ENCODE measurements at regions not wholly inside any gene's neighbourhood (a gene's known extent, or its start where the extent isn't known, plus 50 kb on each side); places are given as distances from the start of the nearest gene placed in this dataset.

DNA sequence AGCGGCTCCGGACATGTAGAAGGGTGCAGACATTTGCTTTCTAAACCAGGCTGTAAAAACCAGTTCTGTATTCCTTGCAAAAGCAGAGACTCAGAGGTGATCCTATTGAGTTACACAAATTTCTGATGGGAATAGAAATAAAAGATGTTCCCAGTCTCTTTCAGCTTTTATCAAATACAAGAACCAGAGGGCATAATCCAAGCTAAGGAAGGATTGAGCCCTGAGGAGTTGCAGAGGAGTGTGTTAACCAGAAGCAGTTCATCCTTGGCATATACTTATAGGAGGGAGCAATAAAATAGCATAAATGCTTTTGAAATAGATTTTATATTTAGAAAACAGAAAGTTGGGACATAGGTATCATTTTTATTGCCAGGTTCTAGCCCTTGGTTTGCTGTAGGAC is 75.3 kb downstream of the KIF4B start:
- Histone ChIP-seq H3K9ac (ENCODE audit: insufficient read depth in 1 of 2, low read depth in 2 of 2, low read length in 2 of 2) (no peak overlapping the region), H3K27ac (ENCODE audit: extremely low read depth, low read depth, low read length) (no peak overlapping the region), H2AFZ (ENCODE audit: low read depth, low read length) (no peak overlapping the region), H3K9me1 (ENCODE audit: control insufficient read depth, insufficient read depth, low read length) (no peaks in the 10 kb centered on the region), H3K4me2 (ENCODE audit: insufficient read depth, low read length) (no peak overlapping the region), H3K4me1 (replicated peaks in 1 of 2; ENCODE audit: control insufficient read depth in 2 of 2, insufficient read depth in 2 of 2, low read length in 2 of 2) (no peaks in the 10 kb centered on the region), H3K27me3 (ENCODE audit: control insufficient read depth in 2 of 2, insufficient read depth in 2 of 2, low read length in 2 of 2) (no peaks in the 10 kb centered on the region), H3K4me3 (no peak overlapping the region), H3K36me3 (ENCODE audit: control insufficient read depth, insufficient read depth, low read length) (no peaks in the 10 kb centered on the region), H3K9me3 (replicated peaks; ENCODE audit: control insufficient read depth, insufficient read depth, low read depth, low read length) (no peaks in the 10 kb centered on the region), H3K79me2 (ENCODE audit: control insufficient read depth, insufficient read depth, low read length) (no peaks in the 10 kb centered on the region), H4K20me1 (replicated peaks; ENCODE audit: control insufficient read depth, insufficient read depth, low read length) (no peaks in the 10 kb centered on the region)
- no peak for ATAC-seq
- CTCF ChIA-PET (ENCODE audit: low intra/inter-chr PET ratio) = no interaction called here
- intact Hi-C loops (cut with micrococcal nuclease) (no loop called here), in situ Hi-C loops (cut with MboI) (no loop called here)
- no TSS peak for BruUV-seq (replicated peaks)
- no peak for FAIRE-seq
- POLR2A ChIA-PET = no interaction called here
- no peak for DNase-seq (ENCODE audit: extremely low read depth in 1 of 4, low spot score in 3 of 4)
- 3% methylated on average over 2 of the region's 2 CpGs for WGBS (ENCODE audit: insufficient coverage, low coverage, missing lambda C conversion rate)
- no peak for TF ChIP-seq TCF7 (IDR thresholded peaks at IDR 0.05; ENCODE audit: borderline replicate concordance)
- no peak for TF ChIP-seq JUN (IDR thresholded peaks at IDR 0.05; ENCODE audit: borderline replicate concordance, low read depth, low read length)
- TF ChIP-seq JUN (CRISPR knock-in tag; IDR thresholded peaks at IDR 0.05; ENCODE audit: borderline replicate concordance) = no peak
- no peak for TF ChIP-seq ZNF146 (CRISPR knock-in tag; IDR thresholded peaks at IDR 0.05; ENCODE audit: unreplicated experiment)
- no peak for TF ChIP-seq ZNF561 (CRISPR knock-in tag; conservative IDR thresholded peaks at IDR 0.05)
- TF ChIP-seq CCNT2 (IDR thresholded peaks at IDR 0.05; ENCODE audit: borderline replicate concordance, extremely low read depth, insufficient read length, low read depth, low read length) = no peak
- TF ChIP-seq, protein P1, sequence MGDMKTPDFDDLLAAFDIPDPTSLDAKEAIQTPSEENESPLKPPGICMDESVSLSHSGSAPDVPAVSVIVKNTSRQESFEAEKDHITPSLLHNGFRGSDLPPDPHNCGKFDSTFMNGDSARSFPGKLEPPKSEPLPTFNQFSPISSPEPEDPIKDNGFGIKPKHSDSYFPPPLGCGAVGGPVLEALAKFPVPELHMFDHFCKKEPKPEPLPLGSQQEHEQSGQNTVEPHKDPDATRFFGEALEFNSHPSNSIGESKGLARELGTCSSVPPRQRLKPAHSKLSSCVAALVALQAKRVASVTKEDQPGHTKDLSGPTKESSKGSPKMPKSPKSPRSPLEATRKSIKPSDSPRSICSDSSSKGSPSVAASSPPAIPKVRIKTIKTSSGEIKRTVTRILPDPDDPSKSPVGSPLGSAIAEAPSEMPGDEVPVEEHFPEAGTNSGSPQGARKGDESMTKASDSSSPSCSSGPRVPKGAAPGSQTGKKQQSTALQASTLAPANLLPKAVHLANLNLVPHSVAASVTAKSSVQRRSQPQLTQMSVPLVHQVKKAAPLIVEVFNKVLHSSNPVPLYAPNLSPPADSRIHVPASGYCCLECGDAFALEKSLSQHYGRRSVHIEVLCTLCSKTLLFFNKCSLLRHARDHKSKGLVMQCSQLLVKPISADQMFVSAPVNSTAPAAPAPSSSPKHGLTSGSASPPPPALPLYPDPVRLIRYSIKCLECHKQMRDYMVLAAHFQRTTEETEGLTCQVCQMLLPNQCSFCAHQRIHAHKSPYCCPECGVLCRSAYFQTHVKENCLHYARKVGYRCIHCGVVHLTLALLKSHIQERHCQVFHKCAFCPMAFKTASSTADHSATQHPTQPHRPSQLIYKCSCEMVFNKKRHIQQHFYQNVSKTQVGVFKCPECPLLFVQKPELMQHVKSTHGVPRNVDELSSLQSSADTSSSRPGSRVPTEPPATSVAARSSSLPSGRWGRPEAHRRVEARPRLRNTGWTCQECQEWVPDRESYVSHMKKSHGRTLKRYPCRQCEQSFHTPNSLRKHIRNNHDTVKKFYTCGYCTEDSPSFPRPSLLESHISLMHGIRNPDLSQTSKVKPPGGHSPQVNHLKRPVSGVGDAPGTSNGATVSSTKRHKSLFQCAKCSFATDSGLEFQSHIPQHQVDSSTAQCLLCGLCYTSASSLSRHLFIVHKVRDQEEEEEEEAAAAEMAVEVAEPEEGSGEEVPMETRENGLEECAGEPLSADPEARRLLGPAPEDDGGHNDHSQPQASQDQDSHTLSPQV (IDR thresholded peaks at IDR 0.05) = no peak
- no peak for TF ChIP-seq HNRNPLL (IDR thresholded peaks at IDR 0.05; ENCODE audit: low read depth, low read length, poor library complexity, severe bottlenecking)
- TF ChIP-seq TEAD4 (IDR thresholded peaks at IDR 0.05; ENCODE audit: low read length) = no peak
- TF ChIP-seq TEAD4 (CRISPR knock-in tag; IDR thresholded peaks at IDR 0.05; ENCODE audit: borderline replicate concordance) = no peak
- no peak for TF ChIP-seq PCBP2 (IDR thresholded peaks at IDR 0.05; ENCODE audit: low read depth, low read length, poor library complexity, severe bottlenecking)
- no peak for TF ChIP-seq ZNF134 (CRISPR knock-in tag; conservative IDR thresholded peaks at IDR 0.05)
- no peak for TF ChIP-seq TAF9B (IDR thresholded peaks at IDR 0.05; ENCODE audit: partially characterized antibody)
- TF ChIP-seq, protein P2, sequence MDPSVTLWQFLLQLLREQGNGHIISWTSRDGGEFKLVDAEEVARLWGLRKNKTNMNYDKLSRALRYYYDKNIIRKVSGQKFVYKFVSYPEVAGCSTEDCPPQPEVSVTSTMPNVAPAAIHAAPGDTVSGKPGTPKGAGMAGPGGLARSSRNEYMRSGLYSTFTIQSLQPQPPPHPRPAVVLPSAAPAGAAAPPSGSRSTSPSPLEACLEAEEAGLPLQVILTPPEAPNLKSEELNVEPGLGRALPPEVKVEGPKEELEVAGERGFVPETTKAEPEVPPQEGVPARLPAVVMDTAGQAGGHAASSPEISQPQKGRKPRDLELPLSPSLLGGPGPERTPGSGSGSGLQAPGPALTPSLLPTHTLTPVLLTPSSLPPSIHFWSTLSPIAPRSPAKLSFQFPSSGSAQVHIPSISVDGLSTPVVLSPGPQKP (CRISPR knock-in tag; IDR thresholded peaks at IDR 0.05) = no peak
